ENCODE measurements at regions not wholly inside any gene's neighbourhood (a gene's known extent, or its start where the extent isn't known, plus 50 kb on each side); places are given as distances from the start of the nearest gene placed in this dataset.

GRCh38 chr13:91086936-91087716 is 260.4 kb upstream of the MIR17HG start:
- no peak for DNase-seq (ENCODE audit: low spot score in 2 of 2)
- no peak for ATAC-seq
- Mint-ChIP-seq H3K9me3 (no peaks in the 10 kb centered on the region), H3K27ac (no peak overlapping the region), H3K4me3 (no peak overlapping the region), H3K4me1 (no peaks in the 10 kb centered on the region), H3K36me3 (no peaks in the 10 kb centered on the region)

- no peaks in the 10 kb centered on the region for H3K36me3 Mint-ChIP-seq
- no peak overlapping the region for H3K27ac Mint-ChIP-seq
- DNase-seq (ENCODE audit: low spot score in 2 of 2) (no peak), ATAC-seq (no peak)
- H3K9me3 Mint-ChIP-seq = no peaks in the 10 kb centered on the region
- H3K4me1 Mint-ChIP-seq = no peaks in the 10 kb centered on the region
- no peak overlapping the region for H3K4me3 Mint-ChIP-seq
Measured at GRCh38 chr13:91097269-91097668, 250.2 kb upstream of the MIR17HG start.

- DNase-seq (ENCODE audit: low spot score in 2 of 2) (no peak), ATAC-seq (no peak)
- Mint-ChIP-seq H3K27ac (no peak overlapping the region), H3K36me3 (no peaks in the 10 kb centered on the region), H3K9me3 (peaks cover 4% of the 10 kb centered on the region), H3K4me3 (no peak overlapping the region), H3K4me1 (no peaks in the 10 kb centered on the region)
Measured at GRCh38 chr13:91099877-91100276, 247.6 kb upstream of the MIR17HG start.

GRCh38 chr13:91100944-91101343 is 246.5 kb upstream of the MIR17HG start:
- H3K4me1 Mint-ChIP-seq = no peaks in the 10 kb centered on the region
- H3K36me3 Mint-ChIP-seq = no peaks in the 10 kb centered on the region
- ATAC-seq (no peak), DNase-seq (ENCODE audit: low spot score in 2 of 2) (no peak)
- no peak overlapping the region for H3K27ac Mint-ChIP-seq
- H3K9me3 Mint-ChIP-seq = peaks cover 4% of the 10 kb centered on the region
- no peak overlapping the region for H3K4me3 Mint-ChIP-seq

- H3K9me3 Mint-ChIP-seq = peaks cover 4% of the 10 kb centered on the region
- DNase-seq (ENCODE audit: low spot score in 2 of 2) (no peak), ATAC-seq (no peak)
- H3K4me1 Mint-ChIP-seq = no peaks in the 10 kb centered on the region
- no peak overlapping the region for H3K4me3 Mint-ChIP-seq
- H3K36me3 Mint-ChIP-seq = no peaks in the 10 kb centered on the region
- H3K27ac Mint-ChIP-seq = no peak overlapping the region
Measured at GRCh38 chr13:91101381-91101780, 246.1 kb upstream of the MIR17HG start.

GRCh38 chr13:91105270-91105669 is 242.2 kb upstream of the MIR17HG start:
- no peak for ATAC-seq
- no peak for DNase-seq (ENCODE audit: low spot score in 2 of 2)
- no peaks in the 10 kb centered on the region for H3K36me3 Mint-ChIP-seq
- no peaks in the 10 kb centered on the region for H3K4me1 Mint-ChIP-seq
- H3K27ac Mint-ChIP-seq = no peak overlapping the region
- H3K4me3 Mint-ChIP-seq = no peak overlapping the region
- H3K9me3 Mint-ChIP-seq = peaks cover 4% of the 10 kb centered on the region

GRCh38 chr13:91106565-91106964 is 240.9 kb upstream of the MIR17HG start:
- Mint-ChIP-seq H3K9me3 (peaks cover 4% of the 10 kb centered on the region), H3K36me3 (no peaks in the 10 kb centered on the region), H3K4me1 (no peaks in the 10 kb centered on the region), H3K4me3 (no peak overlapping the region), H3K27ac (no peak overlapping the region)
- DNase-seq (ENCODE audit: low spot score in 2 of 2) (no peak), ATAC-seq (no peak)

- DNase-seq (ENCODE audit: low spot score in 2 of 2) (no peak), ATAC-seq (no peak)
- no peaks in the 10 kb centered on the region for H3K36me3 Mint-ChIP-seq
- H3K4me3 Mint-ChIP-seq = no peak overlapping the region
- H3K4me1 Mint-ChIP-seq = no peaks in the 10 kb centered on the region
- no peak overlapping the region for H3K27ac Mint-ChIP-seq
- peaks cover 2% of the 10 kb centered on the region for H3K9me3 Mint-ChIP-seq
Measured at GRCh38 chr13:91108315-91108714, 239.2 kb upstream of the MIR17HG start.

- Mint-ChIP-seq H3K9me3 (peaks cover 2% of the 10 kb centered on the region), H3K4me1 (no peaks in the 10 kb centered on the region), H3K36me3 (no peaks in the 10 kb centered on the region), H3K27ac (no peak overlapping the region), H3K4me3 (no peak overlapping the region)
- no peak for ATAC-seq
- no peak for DNase-seq (ENCODE audit: low spot score in 2 of 2)
Measured at GRCh38 chr13:91111476-91112200, 235.8 kb upstream of the MIR17HG start.

GRCh38 chr13:91112201-91112923 is 235.1 kb upstream of the MIR17HG start:
- DNase-seq (ENCODE audit: low spot score in 2 of 2) = no peak
- Mint-ChIP-seq H3K4me1 (no peaks in the 10 kb centered on the region), H3K9me3 (peaks cover 2% of the 10 kb centered on the region), H3K4me3 (no peak overlapping the region), H3K27ac (no peak overlapping the region), H3K36me3 (no peaks in the 10 kb centered on the region)
- no peak for ATAC-seq

- H3K4me3 Mint-ChIP-seq = no peak overlapping the region
- H3K4me1 Mint-ChIP-seq = no peaks in the 10 kb centered on the region
- no peak overlapping the region for H3K27ac Mint-ChIP-seq
- DNase-seq (ENCODE audit: low spot score in 2 of 2) (no peak), ATAC-seq (no peak)
- H3K9me3 Mint-ChIP-seq = peaks cover 2% of the 10 kb centered on the region
- no peaks in the 10 kb centered on the region for H3K36me3 Mint-ChIP-seq
Measured at GRCh38 chr13:91112924-91113277, 234.6 kb upstream of the MIR17HG start.

GRCh38 chr13:91115776-91116175 is 231.7 kb upstream of the MIR17HG start:
- DNase-seq (ENCODE audit: low spot score in 2 of 2) = no peak
- no peak overlapping the region for H3K4me3 Mint-ChIP-seq
- no peak for ATAC-seq
- H3K4me1 Mint-ChIP-seq = no peaks in the 10 kb centered on the region
- H3K9me3 Mint-ChIP-seq = peaks cover 2% of the 10 kb centered on the region
- no peak overlapping the region for H3K27ac Mint-ChIP-seq
- H3K36me3 Mint-ChIP-seq = no peaks in the 10 kb centered on the region

- ATAC-seq (no peak), DNase-seq (ENCODE audit: low spot score in 2 of 2) (no peak)
- H3K36me3 Mint-ChIP-seq = no peaks in the 10 kb centered on the region
- no peak overlapping the region for H3K27ac Mint-ChIP-seq
- H3K4me1 Mint-ChIP-seq = no peaks in the 10 kb centered on the region
- H3K4me3 Mint-ChIP-seq = no peak overlapping the region
- H3K9me3 Mint-ChIP-seq = no peaks in the 10 kb centered on the region
Measured at GRCh38 chr13:91117351-91117750, 230.1 kb upstream of the MIR17HG start.

GRCh38 chr13:91119643-91120042 is 227.8 kb upstream of the MIR17HG start:
- Mint-ChIP-seq H3K27ac (no peak overlapping the region), H3K36me3 (no peaks in the 10 kb centered on the region), H3K4me3 (no peak overlapping the region), H3K9me3 (no peaks in the 10 kb centered on the region), H3K4me1 (no peaks in the 10 kb centered on the region)
- ATAC-seq (no peak), DNase-seq (ENCODE audit: low spot score in 2 of 2) (no peak)

- H3K4me3 Mint-ChIP-seq = no peak overlapping the region
- DNase-seq (ENCODE audit: low spot score in 2 of 2) (no peak), ATAC-seq (no peak)
- no peaks in the 10 kb centered on the region for H3K36me3 Mint-ChIP-seq
- no peaks in the 10 kb centered on the region for H3K9me3 Mint-ChIP-seq
- no peak overlapping the region for H3K27ac Mint-ChIP-seq
- no peaks in the 10 kb centered on the region for H3K4me1 Mint-ChIP-seq
Measured at GRCh38 chr13:91122766-91123165, 224.7 kb upstream of the MIR17HG start.
